SJCRH30 (cell line): ENCODE measurements at regions not wholly inside any gene's neighbourhood (a gene's known extent, or its start where the extent isn't known, plus 50 kb on each side); places are given as distances from the start of the nearest gene placed in this dataset.
"Not testable (repeated sequence)": the region's sequence is repeated elsewhere in the genome, so short reads cannot be mapped to it uniquely, and the experiment has no call there.

Experiments
- DNase-seq, 2 experiments: peaks; one replicate each; pipeline ENCODE4 v3.0.0-alpha.2; 2015 to 2020
- H3K27ac ChIP-seq: fragments of 250-450 bp; sonication (Bioruptor Pico); 2 replicates; pipeline ENCODE4 v1.5.1; 2020; ENCODE audit warnings: mild to moderate bottlenecking, moderate library complexity
- H3K27me3 ChIP-seq: fragments of 250-450 bp; sonication (Bioruptor Pico); 2 replicates; pipeline ENCODE4 v1.5.1; 2020; ENCODE audit warnings: mild to moderate bottlenecking, moderate library complexity
- H3K36me3 ChIP-seq: fragments of 250-450 bp; sonication (Bioruptor Pico); 2 replicates; pipeline ENCODE4 v1.5.1; 2020; ENCODE audit warnings: mild to moderate bottlenecking, moderate library complexity
- H3K4me1 ChIP-seq: fragments of 250-450 bp; sonication (Bioruptor Pico); 2 replicates; pipeline ENCODE4 v1.5.1; 2020; ENCODE audit warnings: mild to moderate bottlenecking, moderate library complexity
- H3K4me3 ChIP-seq: fragments of 250-450 bp; sonication (Bioruptor Pico); 2 replicates; pipeline ENCODE4 v1.5.1; 2020; ENCODE audit warnings: mild to moderate bottlenecking, moderate library complexity
- H3K9me3 ChIP-seq: fragments of 250-450 bp; sonication (Bioruptor Pico); replicated peaks from 2 replicates; pipeline ENCODE4 v1.5.1; 2020; ENCODE audit warnings: mild to moderate bottlenecking, moderate library complexity

- Histone ChIP-seq H3K4me1 (no peaks in the 10 kb centered on the region), H3K36me3 (no peaks in the 10 kb centered on the region), H3K9me3 (no peaks in the 10 kb centered on the region), H3K27ac (no peak overlapping the region), H3K27me3 (no peaks in the 10 kb centered on the region), H3K4me3 (no peak overlapping the region)
- DNase-seq, result no peak
These were observed 158.3 kb upstream of the WSCD1 start for GRCh38 chr17:5911919-5912318.

GRCh38 chr17:5913032-5913531 is 157.1 kb upstream of the WSCD1 start:
- H3K36me3 ChIP-seq, result no peaks in the 10 kb centered on the region
- H3K9me3 ChIP-seq, result no peaks in the 10 kb centered on the region
- H3K27me3 ChIP-seq, result no peaks in the 10 kb centered on the region
- H3K27ac ChIP-seq, result no peak overlapping the region
- DNase-seq, result no peak
- no peaks in the 10 kb centered on the region for H3K4me1 ChIP-seq
- H3K4me3 ChIP-seq, result no peak overlapping the region

GRCh38 chr17:5913641-5914040 is 156.5 kb upstream of the WSCD1 start:
- no peaks in the 10 kb centered on the region for H3K27me3 ChIP-seq
- no peaks in the 10 kb centered on the region for H3K36me3 ChIP-seq
- H3K27ac ChIP-seq, result no peak overlapping the region
- no peak for DNase-seq
- H3K4me3 ChIP-seq, result no peak overlapping the region
- no peaks in the 10 kb centered on the region for H3K4me1 ChIP-seq
- no peaks in the 10 kb centered on the region for H3K9me3 ChIP-seq

GRCh38 chr17:5915337-5915736 is 154.8 kb upstream of the WSCD1 start:
- no peaks in the 10 kb centered on the region for H3K27me3 ChIP-seq
- no peak overlapping the region for H3K4me3 ChIP-seq
- no peaks in the 10 kb centered on the region for H3K9me3 ChIP-seq
- H3K4me1 ChIP-seq, result no peaks in the 10 kb centered on the region
- H3K36me3 ChIP-seq, result no peaks in the 10 kb centered on the region
- H3K27ac ChIP-seq, result no peak overlapping the region
- no peak for DNase-seq

- Histone ChIP-seq H3K27ac (no peak overlapping the region), H3K27me3 (no peaks in the 10 kb centered on the region), H3K36me3 (no peaks in the 10 kb centered on the region), H3K4me3 (no peak overlapping the region), H3K9me3 (no peaks in the 10 kb centered on the region), H3K4me1 (no peaks in the 10 kb centered on the region)
- DNase-seq, result no peak
These were observed 151.1 kb upstream of the WSCD1 start for GRCh38 chr17:5919089-5919488.

GRCh38 chr17:5921512-5922282 is 148.5 kb upstream of the WSCD1 start:
- H3K4me3 ChIP-seq, result no peak overlapping the region
- no peaks in the 10 kb centered on the region for H3K4me1 ChIP-seq
- no peaks in the 10 kb centered on the region for H3K9me3 ChIP-seq
- no peak overlapping the region for H3K27ac ChIP-seq
- no peaks in the 10 kb centered on the region for H3K36me3 ChIP-seq
- no peaks in the 10 kb centered on the region for H3K27me3 ChIP-seq
- DNase-seq, result peak; percentile 13 to 32

- peak; percentile 12 to 36 for DNase-seq
- Histone ChIP-seq H3K4me1 (no peaks in the 10 kb centered on the region), H3K27ac (no peak overlapping the region), H3K36me3 (no peaks in the 10 kb centered on the region), H3K4me3 (no peak overlapping the region), H3K27me3 (no peaks in the 10 kb centered on the region), H3K9me3 (no peaks in the 10 kb centered on the region)
These were observed 147.7 kb upstream of the WSCD1 start for GRCh38 chr17:5922476-5922875.

- no peaks in the 10 kb centered on the region for H3K4me1 ChIP-seq
- no peaks in the 10 kb centered on the region for H3K27me3 ChIP-seq
- DNase-seq, result no peak
- H3K27ac ChIP-seq, result no peak overlapping the region
- no peaks in the 10 kb centered on the region for H3K36me3 ChIP-seq
- no peaks in the 10 kb centered on the region for H3K9me3 ChIP-seq
- H3K4me3 ChIP-seq, result no peak overlapping the region
These were observed 140.5 kb upstream of the WSCD1 start for GRCh38 chr17:5929721-5930120.

- not testable (repeated sequence) for H3K4me1 ChIP-seq, H3K9me3 ChIP-seq, H3K4me3 ChIP-seq, DNase-seq, H3K27ac ChIP-seq, H3K27me3 ChIP-seq, H3K36me3 ChIP-seq
These were observed 139.6 kb upstream of the WSCD1 start for GRCh38 chr17:5930555-5930954.

- DNase-seq, result no peak
- Histone ChIP-seq H3K36me3 (no peaks in the 10 kb centered on the region), H3K27ac (no peak overlapping the region), H3K4me1 (no peaks in the 10 kb centered on the region), H3K27me3 (no peaks in the 10 kb centered on the region), H3K9me3 (no peaks in the 10 kb centered on the region), H3K4me3 (no peak overlapping the region)
These were observed 138.6 kb upstream of the WSCD1 start for GRCh38 chr17:5931616-5932015.

GRCh38 chr17:5933430-5933829 is 136.7 kb upstream of the WSCD1 start:
- Histone ChIP-seq H3K36me3 (no peaks in the 10 kb centered on the region), H3K27me3 (no peaks in the 10 kb centered on the region), H3K9me3 (no peaks in the 10 kb centered on the region), H3K4me1 (no peaks in the 10 kb centered on the region), H3K27ac (no peak overlapping the region), H3K4me3 (no peak overlapping the region)
- no peak for DNase-seq

- DNase-seq, result no peak
- no peak overlapping the region for H3K27ac ChIP-seq
- no peak overlapping the region for H3K4me3 ChIP-seq
- H3K9me3 ChIP-seq, result no peaks in the 10 kb centered on the region
- no peaks in the 10 kb centered on the region for H3K4me1 ChIP-seq
- H3K27me3 ChIP-seq, result no peaks in the 10 kb centered on the region
- no peaks in the 10 kb centered on the region for H3K36me3 ChIP-seq
These were observed 128.9 kb upstream of the WSCD1 start for GRCh38 chr17:5941258-5941657.

GRCh38 chr17:5942687-5943086 is 127.5 kb upstream of the WSCD1 start:
- Histone ChIP-seq H3K27me3 (no peaks in the 10 kb centered on the region), H3K9me3 (no peaks in the 10 kb centered on the region), H3K4me1 (no peaks in the 10 kb centered on the region), H3K4me3 (no peak overlapping the region), H3K36me3 (no peaks in the 10 kb centered on the region), H3K27ac (no peak overlapping the region)
- DNase-seq, result no peak

GRCh38 chr17:5943232-5943631 is 126.9 kb upstream of the WSCD1 start:
- H3K9me3 ChIP-seq, result no peaks in the 10 kb centered on the region
- H3K36me3 ChIP-seq, result no peaks in the 10 kb centered on the region
- H3K27me3 ChIP-seq, result no peaks in the 10 kb centered on the region
- no peak for DNase-seq
- no peak overlapping the region for H3K4me3 ChIP-seq
- no peaks in the 10 kb centered on the region for H3K4me1 ChIP-seq
- no peak overlapping the region for H3K27ac ChIP-seq

GRCh38 chr17:5943982-5944381 is 126.2 kb upstream of the WSCD1 start:
- no peak for DNase-seq
- Histone ChIP-seq H3K4me1 (no peaks in the 10 kb centered on the region), H3K27me3 (no peaks in the 10 kb centered on the region), H3K9me3 (no peaks in the 10 kb centered on the region), H3K36me3 (no peaks in the 10 kb centered on the region), H3K4me3 (no peak overlapping the region), H3K27ac (no peak overlapping the region)

GRCh38 chr17:5947701-5948180 is 122.4 kb upstream of the WSCD1 start:
- H3K27me3 ChIP-seq, result no peaks in the 10 kb centered on the region

More at GRCh38 chr17:5947701-5948180, 122.4 kb upstream of the WSCD1 start:
- no peaks in the 10 kb centered on the region for H3K9me3 ChIP-seq
- H3K4me1 ChIP-seq, result no peaks in the 10 kb centered on the region
- no peak overlapping the region for H3K27ac ChIP-seq
- no peak overlapping the region for H3K4me3 ChIP-seq
- DNase-seq, result no peak
- no peaks in the 10 kb centered on the region for H3K36me3 ChIP-seq
